ENCODE measurements at regions not wholly inside any gene's neighbourhood (a gene's known extent, or its start where the extent isn't known, plus 50 kb on each side); places are given as distances from the start of the nearest gene placed in this dataset.

DNA sequence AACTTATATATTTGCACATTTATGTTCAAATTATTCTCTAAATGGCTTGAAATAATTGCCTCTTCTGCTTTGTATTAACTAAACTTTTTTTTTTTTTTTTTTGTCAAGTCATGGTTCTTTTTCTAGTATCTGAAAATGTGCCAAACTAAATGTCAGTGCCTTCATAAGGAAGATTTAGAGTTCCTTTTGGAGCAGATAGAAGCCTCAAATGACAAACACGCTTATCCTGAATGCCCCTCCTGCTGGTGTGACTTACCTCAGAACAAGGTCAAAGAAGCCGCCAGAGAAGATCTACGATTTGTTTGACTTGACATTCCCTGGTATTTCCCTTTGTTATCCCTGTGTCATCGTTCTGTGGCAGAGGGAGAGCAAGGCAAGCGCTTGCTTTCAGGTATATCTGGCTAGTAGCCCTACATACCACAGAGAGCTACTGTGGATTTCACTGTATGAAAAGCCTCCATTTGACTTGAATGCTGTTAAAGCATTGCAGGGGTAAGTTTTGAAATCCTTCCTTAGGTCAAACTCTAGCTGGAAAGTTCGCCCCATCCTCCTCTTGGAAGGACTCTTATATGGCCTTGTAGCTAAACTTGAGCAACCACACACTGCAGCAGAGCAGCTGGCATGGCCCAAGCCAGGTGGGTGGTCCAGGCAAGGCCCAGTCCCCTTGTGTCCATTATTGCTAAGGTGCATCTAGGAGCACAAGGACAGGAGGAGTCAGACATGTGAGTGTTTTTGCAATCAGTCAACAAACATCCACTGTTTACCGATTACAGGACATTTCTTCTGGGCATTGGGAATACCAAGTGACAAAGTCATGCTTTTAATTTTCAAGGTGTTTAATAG is 285.4 kb upstream of the USP25 start:
- H3K4me3 ChIP-seq, result no peak overlapping the region
- H3K36me3 Mint-ChIP-seq (ENCODE audit: low read depth), result peaks cover 26% of the 10 kb centered on the region
- ATAC-seq (peak; percentile 67), DNase-seq (ENCODE audit: low spot score) (peak; percentile 67)
- peaks cover 27% of the 10 kb centered on the region for H3K9me3 Mint-ChIP-seq
- TF ChIP-seq, protein P1, sequence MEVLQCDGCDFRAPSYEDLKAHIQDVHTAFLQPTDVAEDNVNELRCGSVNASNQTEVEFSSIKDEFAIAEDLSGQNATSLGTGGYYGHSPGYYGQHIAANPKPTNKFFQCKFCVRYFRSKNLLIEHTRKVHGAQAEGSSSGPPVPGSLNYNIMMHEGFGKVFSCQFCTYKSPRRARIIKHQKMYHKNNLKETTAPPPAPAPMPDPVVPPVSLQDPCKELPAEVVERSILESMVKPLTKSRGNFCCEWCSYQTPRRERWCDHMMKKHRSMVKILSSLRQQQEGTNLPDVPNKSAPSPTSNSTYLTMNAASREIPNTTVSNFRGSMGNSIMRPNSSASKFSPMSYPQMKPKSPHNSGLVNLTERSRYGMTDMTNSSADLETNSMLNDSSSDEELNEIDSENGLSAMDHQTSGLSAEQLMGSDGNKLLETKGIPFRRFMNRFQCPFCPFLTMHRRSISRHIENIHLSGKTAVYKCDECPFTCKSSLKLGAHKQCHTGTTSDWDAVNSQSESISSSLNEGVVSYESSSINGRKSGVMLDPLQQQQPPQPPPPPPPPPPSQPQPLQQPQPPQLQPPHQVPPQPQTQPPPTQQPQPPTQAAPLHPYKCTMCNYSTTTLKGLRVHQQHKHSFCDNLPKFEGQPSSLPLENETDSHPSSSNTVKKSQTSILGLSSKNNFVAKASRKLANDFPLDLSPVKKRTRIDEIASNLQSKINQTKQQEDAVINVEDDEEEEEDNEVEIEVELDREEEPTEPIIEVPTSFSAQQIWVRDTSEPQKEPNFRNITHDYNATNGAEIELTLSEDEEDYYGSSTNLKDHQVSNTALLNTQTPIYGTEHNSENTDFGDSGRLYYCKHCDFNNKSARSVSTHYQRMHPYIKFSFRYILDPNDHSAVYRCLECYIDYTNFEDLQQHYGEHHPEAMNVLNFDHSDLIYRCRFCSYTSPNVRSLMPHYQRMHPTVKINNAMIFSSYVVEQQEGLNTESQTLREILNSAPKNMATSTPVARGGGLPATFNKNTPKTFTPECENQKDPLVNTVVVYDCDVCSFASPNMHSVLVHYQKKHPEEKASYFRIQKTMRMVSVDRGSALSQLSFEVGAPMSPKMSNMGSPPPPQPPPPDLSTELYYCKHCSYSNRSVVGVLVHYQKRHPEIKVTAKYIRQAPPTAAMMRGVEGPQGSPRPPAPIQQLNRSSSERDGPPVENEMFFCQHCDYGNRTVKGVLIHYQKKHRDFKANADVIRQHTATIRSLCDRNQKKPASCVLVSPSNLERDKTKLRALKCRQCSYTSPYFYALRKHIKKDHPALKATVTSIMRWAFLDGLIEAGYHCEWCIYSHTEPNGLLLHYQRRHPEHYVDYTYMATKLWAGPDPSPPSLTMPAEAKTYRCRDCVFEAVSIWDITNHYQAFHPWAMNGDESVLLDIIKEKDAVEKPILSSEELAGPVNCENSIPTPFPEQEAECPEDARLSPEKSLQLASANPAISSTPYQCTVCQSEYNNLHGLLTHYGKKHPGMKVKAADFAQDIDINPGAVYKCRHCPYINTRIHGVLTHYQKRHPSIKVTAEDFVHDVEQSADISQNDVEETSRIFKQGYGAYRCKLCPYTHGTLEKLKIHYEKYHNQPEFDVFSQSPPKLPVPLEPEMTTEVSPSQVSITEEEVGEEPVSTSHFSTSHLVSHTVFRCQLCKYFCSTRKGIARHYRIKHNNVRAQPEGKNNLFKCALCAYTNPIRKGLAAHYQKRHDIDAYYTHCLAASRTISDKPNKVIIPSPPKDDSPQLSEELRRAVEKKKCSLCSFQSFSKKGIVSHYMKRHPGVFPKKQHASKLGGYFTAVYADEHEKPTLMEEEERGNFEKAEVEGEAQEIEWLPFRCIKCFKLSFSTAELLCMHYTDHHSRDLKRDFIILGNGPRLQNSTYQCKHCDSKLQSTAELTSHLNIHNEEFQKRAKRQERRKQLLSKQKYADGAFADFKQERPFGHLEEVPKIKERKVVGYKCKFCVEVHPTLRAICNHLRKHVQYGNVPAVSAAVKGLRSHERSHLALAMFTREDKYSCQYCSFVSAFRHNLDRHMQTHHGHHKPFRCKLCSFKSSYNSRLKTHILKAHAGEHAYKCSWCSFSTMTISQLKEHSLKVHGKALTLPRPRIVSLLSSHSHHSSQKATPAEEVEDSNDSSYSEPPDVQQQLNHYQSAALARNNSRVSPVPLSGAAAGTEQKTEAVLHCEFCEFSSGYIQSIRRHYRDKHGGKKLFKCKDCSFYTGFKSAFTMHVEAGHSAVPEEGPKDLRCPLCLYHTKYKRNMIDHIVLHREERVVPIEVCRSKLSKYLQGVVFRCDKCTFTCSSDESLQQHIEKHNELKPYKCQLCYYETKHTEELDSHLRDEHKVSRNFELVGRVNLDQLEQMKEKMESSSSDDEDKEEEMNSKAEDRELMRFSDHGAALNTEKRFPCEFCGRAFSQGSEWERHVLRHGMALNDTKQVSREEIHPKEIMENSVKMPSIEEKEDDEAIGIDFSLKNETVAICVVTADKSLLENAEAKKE (CRISPR knock-in tag; IDR thresholded peaks at IDR 0.05), result peak; percentile 72
- TF ChIP-seq POLR2AphosphoS5 (IDR thresholded peaks at IDR 0.05; ENCODE audit: low read depth), result no peak
- H4K20me1 ChIP-seq (replicated peaks; ENCODE audit: insufficient read depth), result no peaks in the 10 kb centered on the region
- no peaks in the 10 kb centered on the region for H3F3A ChIP-seq (replicated peaks; ENCODE audit: low read depth)
- H2AFZ ChIP-seq, result no peak overlapping the region
- no peak overlapping the region for H3K4me3 Mint-ChIP-seq
- H3K9me2 ChIP-seq (ENCODE audit: insufficient read depth), result peaks cover 7% of the 10 kb centered on the region; the same call in 1 of the 2 replicates
- peak overlapping the region; percentile 24 for H3K4me2 ChIP-seq
- H3K4me1 Mint-ChIP-seq, result peaks cover 54% of the 10 kb centered on the region
- peak overlapping the region; percentile 23; the same call in 1 of the 2 replicates for H3K27ac Mint-ChIP-seq
- peaks cover 22% of the 10 kb centered on the region for H3K4me1 ChIP-seq (ENCODE audit: insufficient read depth)
- H3K36me3 ChIP-seq (ENCODE audit: insufficient read depth), result no peaks in the 10 kb centered on the region
- no peaks in the 10 kb centered on the region for H3K79me2 ChIP-seq (replicated peaks; ENCODE audit: insufficient read depth)
- H3K27me3 ChIP-seq (ENCODE audit: insufficient read depth), result no peaks in the 10 kb centered on the region
- peak overlapping the region; percentile 1; the same call in 1 of the 2 replicates for H3K27ac ChIP-seq (ENCODE audit: low read depth)
- H3K27me3 Mint-ChIP-seq (ENCODE audit: insufficient read depth, low read depth, poor library complexity), result peaks cover 9% of the 10 kb centered on the region

DNA sequence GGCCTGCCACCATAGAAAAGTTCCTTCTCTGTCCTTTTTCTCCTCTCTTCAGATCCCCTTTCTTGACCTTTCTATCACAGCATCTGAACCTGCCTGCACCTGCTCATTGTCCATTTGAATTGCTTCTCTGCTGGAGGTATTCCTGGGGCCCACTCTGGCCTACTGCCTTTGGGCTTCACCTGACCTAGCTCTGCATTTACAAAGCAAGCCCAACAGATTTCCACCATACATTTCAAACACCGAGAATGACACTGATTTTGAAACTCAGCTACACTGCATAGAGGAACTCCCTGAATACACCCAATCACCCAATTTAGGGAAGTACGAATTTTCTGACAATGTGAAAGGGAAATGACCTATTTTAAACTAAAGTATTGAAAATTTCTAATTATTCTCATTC is 284.5 kb upstream of the USP25 start:
- Mint-ChIP-seq H3K27ac (peak overlapping the region; percentile 48), H3K9me3 (peaks cover 33% of the 10 kb centered on the region), H3K36me3 (ENCODE audit: low read depth) (peaks cover 31% of the 10 kb centered on the region), H3K4me1 (peaks cover 54% of the 10 kb centered on the region), H3K27me3 (ENCODE audit: insufficient read depth, low read depth, poor library complexity) (peaks cover 9% of the 10 kb centered on the region), H3K4me3 (peak overlapping the region; percentile 37)
- peaks cover 8% of the 10 kb centered on the region; the same call in 1 of the 2 replicates for H3K9me2 ChIP-seq (ENCODE audit: insufficient read depth)
- H3K4me2 ChIP-seq, result 0 out of 2 replicates have a peak overlapping the region, but pooled peaks have one; percentile 34
- no peaks in the 10 kb centered on the region for H3K36me3 ChIP-seq (ENCODE audit: insufficient read depth)
- H3K27me3 ChIP-seq (ENCODE audit: insufficient read depth), result no peaks in the 10 kb centered on the region
- H3K4me3 ChIP-seq, result no peak overlapping the region
- H2AFZ ChIP-seq, result no peak overlapping the region
- peaks cover 22% of the 10 kb centered on the region for H3K4me1 ChIP-seq (ENCODE audit: insufficient read depth)
- no peaks in the 10 kb centered on the region for H4K20me1 ChIP-seq (replicated peaks; ENCODE audit: insufficient read depth)
- H3F3A ChIP-seq (replicated peaks; ENCODE audit: low read depth), result no peaks in the 10 kb centered on the region
- H3K79me2 ChIP-seq (replicated peaks; ENCODE audit: insufficient read depth), result no peaks in the 10 kb centered on the region
- ATAC-seq (peak; percentile 93), DNase-seq (ENCODE audit: low spot score) (peak; percentile 68)
- peak overlapping the region; percentile 8; the same call in 1 of the 2 replicates for H3K27ac ChIP-seq (ENCODE audit: low read depth)
- TF ChIP-seq, protein P2, sequence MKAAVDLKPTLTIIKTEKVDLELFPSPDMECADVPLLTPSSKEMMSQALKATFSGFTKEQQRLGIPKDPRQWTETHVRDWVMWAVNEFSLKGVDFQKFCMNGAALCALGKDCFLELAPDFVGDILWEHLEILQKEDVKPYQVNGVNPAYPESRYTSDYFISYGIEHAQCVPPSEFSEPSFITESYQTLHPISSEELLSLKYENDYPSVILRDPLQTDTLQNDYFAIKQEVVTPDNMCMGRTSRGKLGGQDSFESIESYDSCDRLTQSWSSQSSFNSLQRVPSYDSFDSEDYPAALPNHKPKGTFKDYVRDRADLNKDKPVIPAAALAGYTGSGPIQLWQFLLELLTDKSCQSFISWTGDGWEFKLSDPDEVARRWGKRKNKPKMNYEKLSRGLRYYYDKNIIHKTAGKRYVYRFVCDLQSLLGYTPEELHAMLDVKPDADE (IDR thresholded peaks at IDR 0.05), result no peak
- no peak for TF ChIP-seq STAT1 (IDR thresholded peaks at IDR 0.05; ENCODE audit: unreplicated experiment)

All from GM23338 (cell line).